HG03108 (cell line): ENCODE measurements at regions not wholly inside any gene's neighbourhood (a gene's known extent, or its start where the extent isn't known, plus 50 kb on each side); places are given as distances from the start of the nearest gene placed in this dataset.
"Not testable (repeated sequence)": the region's sequence is repeated elsewhere in the genome, so short reads cannot be mapped to it uniquely, and the experiment has no call there.

ENCODE experiments used
- ATAC-seq: cut with Tn5 transposase; IDR thresholded peaks from one replicate; pipeline ENCODE4 v1.9.1; 2021; ENCODE audit warnings: moderate library complexity; ENCODE audit not compliant: unreplicated experiment

- not testable (repeated sequence) for ATAC-seq
These were observed 246.4 kb upstream of the TCERG1L start for GRCh38 chr10:131557956-131558355.

- no peak for ATAC-seq
These were observed 248.0 kb upstream of the TCERG1L start for GRCh38 chr10:131559450-131559911.

- ATAC-seq: no peak
These were observed 248.6 kb upstream of the TCERG1L start for GRCh38 chr10:131560166-131560565.

GRCh38 chr10:131560706-131561355 lies 249.3 kb upstream of the TCERG1L start:
- no peak for ATAC-seq

- ATAC-seq: no peak
These were observed 250.4 kb upstream of the TCERG1L start for GRCh38 chr10:131561897-131562296.

- ATAC-seq: no peak
These were observed 251.9 kb upstream of the TCERG1L start for GRCh38 chr10:131563411-131563810.

- no peak for ATAC-seq
These were observed 256.0 kb upstream of the TCERG1L start for GRCh38 chr10:131567279-131568162.

GRCh38 chr10:131568866-131569265 lies 257.3 kb upstream of the TCERG1L start:
- ATAC-seq: no peak

- no peak for ATAC-seq
These were observed 258.6 kb upstream of the TCERG1L start for GRCh38 chr10:131569851-131570715.

GRCh38 chr10:131570716-131571307 lies 259.3 kb upstream of the TCERG1L start:
- ATAC-seq: no peak

- no peak for ATAC-seq
These were observed 259.8 kb upstream of the TCERG1L start for GRCh38 chr10:131571346-131571745.

- ATAC-seq: no peak
These were observed 260.3 kb upstream of the TCERG1L start for GRCh38 chr10:131571865-131572264.

GRCh38 chr10:131573256-131573655 lies 261.7 kb upstream of the TCERG1L start:
- no peak for ATAC-seq

- ATAC-seq: no peak
These were observed 262.2 kb upstream of the TCERG1L start for GRCh38 chr10:131573707-131574106.

GRCh38 chr10:131574363-131574706 lies 262.8 kb upstream of the TCERG1L start:
- ATAC-seq: no peak

GRCh38 chr10:131574707-131575430 lies 263.3 kb upstream of the TCERG1L start:
- no peak for ATAC-seq

- ATAC-seq: no peak
These were observed 264.4 kb upstream of the TCERG1L start for GRCh38 chr10:131575877-131576276.

GRCh38 chr10:131576341-131577177 lies 265.0 kb upstream of the TCERG1L start:
- ATAC-seq: no peak

GRCh38 chr10:131577178-131577555 lies 265.6 kb upstream of the TCERG1L start:
- no peak for ATAC-seq
